OCI-M1 (cell line): ENCODE measurements at regions not wholly inside any gene's neighbourhood (a gene's known extent, or its start where the extent isn't known, plus 50 kb on each side); places are given as distances from the start of the nearest gene placed in this dataset.
"Not testable (repeated sequence)": the region's sequence is repeated elsewhere in the genome, so short reads cannot be mapped to it uniquely, and the experiment has no call there.

Source experiments
- DNase-seq: peaks from one replicate; lab custom pipeline; 2025; lab: John Stamatoyannopoulos, UW

DNA sequence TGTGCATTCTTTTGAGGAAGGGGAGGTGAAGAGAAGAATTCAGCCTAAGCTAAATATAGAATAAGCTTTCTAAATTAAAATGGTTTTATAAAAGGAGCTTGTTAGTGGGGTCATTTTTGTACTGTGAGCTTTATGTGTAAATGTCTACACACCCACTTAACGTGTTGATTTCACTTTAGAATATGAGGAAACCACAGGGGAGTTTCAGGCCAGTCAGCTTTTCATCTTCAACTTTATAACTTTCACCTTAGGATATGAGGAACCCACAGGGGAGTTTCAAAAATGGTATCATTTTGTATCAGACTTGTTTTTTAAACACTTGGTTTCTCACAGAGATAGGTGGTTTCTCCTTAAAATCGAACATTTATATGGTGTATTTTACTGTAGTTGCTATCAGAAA is 120.7 kb upstream of the NIPA1 start:
- not testable (repeated sequence) for DNase-seq

DNA sequence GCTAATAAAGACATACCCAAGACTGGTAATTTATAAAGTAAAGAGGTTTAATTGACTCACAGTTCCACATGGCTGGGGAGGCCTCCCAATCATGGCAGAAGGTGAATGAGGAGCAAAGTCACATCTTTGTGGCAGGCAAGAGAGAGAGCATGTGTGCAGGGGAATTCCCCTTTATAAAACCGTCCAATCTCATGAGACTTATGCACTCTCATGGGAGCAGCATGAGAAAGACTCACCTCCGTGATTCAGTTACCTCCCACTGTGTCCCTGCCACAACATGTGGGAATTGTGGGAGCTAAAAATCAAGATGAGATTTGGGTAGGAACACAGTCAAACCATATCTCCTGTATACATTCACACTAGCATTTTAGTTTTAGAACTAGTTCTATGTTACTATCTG is 101.7 kb upstream of the NIPA1 start:
- not testable (repeated sequence) for DNase-seq

DNA sequence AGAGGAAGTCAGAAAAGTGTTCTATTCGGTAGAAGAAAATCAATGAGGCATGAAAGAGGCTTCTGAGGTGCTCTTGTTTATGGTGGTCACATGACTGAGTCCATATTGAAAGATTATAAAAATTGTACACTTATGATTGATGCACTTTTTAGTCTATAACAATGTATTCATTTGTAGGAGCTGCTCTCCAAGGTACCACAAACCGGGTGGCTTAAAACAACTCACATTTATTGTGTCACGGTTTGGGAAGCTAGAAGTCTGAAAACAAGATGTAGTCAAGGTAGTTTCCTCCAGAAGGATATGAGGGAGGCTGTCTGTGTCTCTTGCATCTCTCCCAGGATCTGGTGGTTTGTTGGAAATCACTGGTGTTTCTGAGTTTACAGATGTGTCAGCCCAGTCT is 86.6 kb upstream of the NIPA1 start:
- not testable (repeated sequence) for DNase-seq

DNA sequence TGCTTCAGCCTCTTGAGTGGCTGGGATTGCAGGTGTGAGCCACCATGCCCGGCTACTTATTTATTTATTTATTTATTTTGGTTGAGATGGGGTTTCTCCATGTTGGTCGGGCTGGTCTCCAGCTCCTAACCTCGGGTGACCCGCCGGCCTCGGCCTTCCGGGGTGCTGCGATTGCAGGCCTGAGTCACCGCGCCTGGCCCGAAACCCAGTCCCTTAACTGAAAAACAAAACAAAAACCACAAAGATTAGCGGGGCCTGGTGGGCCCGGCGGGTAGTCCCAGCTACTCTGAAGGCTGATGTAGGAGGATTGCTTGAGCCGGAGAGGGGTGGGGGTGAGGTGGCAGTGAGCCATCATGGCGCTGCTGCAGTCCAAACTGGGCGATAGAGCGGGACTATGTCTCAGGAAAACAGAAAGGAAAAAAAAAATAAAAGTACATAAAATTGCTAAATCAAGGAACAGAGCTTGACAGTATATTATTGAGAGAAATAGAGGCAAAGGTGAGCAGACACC is 75.6 kb upstream of the NIPA1 start:
- DNase-seq: not testable (repeated sequence)

DNA sequence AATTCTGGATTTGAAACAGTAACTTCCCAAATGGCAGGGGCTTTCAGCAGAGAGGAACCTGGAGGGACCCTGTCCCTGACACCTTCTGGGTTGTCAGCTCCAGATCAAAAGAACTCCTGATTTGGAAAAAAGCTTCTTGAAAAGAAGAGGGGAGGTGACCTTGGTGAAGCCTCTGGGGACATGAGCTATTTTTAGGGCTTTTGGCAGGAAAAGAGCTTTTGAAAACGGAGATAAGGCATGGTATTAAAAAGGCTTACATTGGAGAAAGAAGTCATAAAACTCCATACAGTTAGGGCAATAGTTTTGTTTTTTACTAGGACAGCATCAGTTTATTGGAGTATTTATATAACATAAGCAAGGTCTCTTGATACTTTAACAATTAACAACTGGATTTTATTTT is 72.5 kb upstream of the NIPA1 start:
- not testable (repeated sequence) for DNase-seq

DNA sequence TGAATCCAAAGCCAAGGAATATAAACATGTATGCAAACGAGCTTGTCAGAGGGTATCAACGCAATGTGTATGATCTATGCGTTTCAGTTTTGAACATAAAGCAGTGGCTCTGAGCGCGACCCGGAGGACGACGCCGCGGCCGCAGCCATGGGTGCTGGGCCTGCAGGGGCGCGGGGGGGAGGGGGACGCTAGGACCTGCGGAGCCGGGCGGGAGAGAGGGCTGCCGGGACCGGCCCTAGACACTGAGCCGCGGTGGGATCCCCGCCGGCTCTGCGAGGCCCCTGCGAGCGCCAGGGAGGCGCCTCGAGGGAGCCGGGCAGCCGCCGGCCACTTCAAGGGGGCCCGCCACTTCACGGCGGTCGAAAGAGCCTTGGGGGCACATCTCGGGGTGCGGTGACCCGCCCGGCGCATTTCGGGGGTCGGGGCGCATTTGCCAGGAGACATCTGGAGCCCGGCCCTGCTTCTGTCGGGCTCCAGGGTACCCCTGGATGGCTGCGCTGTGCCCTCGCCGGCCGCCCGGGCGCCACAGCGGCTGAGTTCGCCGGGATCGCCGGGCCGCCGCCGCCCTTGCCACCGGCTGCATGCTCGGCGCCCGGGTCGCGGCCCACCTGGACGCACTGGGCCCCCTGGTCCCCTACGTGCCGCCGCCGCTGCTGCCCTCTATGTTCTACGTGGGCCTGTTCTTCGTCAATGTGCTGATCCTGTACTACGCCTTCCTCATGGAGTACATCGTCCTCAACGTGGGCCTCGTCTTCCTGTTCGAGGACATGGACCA is 71.9 kb upstream of the NIPA1 start:
- not testable (repeated sequence) for DNase-seq

DNA sequence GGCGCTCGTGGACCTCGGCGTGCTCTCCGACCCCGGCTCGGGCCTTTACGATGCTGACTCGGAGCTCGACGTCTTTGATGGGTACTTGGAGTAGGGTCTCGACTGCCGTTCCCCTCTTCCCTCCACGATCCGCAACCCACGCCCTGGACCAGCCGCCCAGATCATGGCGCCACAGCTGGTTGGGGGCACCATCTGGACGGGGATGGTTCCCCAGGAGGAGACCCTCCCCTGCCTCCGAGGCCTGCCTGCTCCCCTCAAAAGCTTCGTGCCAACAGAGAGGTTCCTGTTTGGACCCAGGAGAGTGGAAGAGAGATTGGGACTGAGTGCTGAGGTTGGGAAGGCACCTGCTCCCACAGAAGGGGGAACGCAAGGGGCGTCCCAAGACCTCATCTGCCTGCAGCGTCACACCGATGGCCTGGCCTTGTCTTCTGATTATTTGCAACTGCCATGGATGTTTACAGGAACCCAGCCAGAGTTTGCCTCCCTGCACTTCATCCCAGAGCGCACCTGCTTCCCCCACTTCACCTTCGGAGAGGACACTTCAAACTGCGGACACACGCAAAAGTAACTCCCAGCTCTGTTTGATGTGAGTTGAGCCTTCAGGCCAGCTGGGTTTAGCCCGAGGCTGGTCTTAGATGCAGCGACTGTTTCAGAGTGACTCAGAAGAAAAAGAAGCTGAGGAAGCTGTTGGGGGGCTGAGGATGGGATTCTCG is 71.2 kb upstream of the NIPA1 start:
- DNase-seq: not testable (repeated sequence)

DNA sequence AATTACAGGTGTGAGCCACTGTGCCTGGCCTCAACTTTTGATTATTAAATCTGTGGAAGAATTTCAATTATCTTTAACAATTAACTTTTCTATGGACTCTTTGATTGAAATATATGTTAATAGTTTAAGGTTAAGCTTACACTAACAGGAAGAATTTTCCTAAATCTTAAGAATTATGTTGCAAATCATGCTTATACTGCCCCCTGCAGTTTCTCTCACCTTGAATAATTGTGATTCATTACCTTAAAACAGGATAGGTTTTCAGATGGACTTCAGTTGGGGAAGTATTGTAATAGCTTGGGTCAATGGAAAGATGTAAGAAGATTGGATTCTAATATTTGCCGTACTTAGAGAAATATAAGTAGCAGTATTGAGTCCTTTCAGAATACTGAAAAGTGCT is 66.5 kb upstream of the NIPA1 start:
- DNase-seq: peak; percentile 53

DNA sequence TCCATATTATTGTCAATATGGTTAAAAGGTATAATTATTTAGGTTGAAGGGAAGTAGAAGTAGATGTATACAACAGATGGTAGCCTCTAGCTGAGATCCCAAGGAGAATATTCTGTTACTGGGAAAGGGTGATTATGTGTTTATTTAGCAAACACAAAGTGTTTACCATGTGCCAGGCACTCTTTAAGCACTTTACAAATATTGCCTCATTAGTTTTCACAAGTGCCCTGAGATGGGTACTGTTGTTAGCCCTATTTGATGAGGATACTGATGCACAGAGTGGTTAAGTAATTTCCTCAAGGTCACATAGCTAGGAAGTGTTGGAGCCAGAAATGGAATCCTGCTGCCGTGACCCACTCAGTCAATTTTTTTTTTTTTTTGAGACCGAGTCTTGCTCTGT is 60.3 kb upstream of the NIPA1 start:
- DNase-seq: not testable (repeated sequence)

DNA sequence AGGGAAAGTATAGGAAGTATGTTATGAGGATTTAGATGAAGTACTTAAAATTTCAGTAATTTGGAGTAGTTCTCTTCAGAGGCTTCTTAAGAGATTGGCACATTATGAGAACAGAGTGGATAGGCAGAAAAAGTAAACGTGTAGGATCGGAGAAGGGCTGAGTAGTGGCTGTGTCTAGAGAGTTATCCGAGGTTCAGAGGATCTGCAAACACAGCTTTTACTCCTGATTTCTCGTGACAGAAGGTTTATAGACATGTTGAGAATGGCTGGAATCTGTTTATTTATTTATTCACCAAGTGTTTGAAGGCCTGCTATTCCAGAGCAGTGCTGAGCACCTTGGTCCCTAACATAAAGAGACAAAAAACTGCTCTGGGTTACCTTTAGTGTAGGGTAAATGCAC is 51.4 kb upstream of the NIPA1 start:
- DNase-seq: not testable (repeated sequence)

DNA sequence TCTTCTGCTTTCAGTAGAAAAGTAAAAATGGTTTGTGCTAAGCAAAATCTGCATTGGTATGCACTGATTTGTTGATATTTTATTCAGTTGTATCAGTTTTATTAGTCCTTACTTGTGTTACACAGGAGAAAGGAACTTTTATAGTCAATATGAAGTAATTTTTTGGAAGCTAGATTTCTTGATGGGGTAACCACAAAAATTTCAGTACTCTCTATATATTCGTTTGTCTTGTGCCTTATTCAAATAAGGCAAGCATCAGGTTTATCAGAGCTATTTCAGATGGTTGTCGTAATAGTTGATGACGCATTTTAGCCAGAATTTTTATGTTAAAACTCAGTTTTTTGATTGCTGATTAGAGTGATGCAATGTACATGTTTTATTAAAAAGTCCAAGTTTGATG is 50.7 kb upstream of the NIPA1 start:
- DNase-seq: no peak

DNA sequence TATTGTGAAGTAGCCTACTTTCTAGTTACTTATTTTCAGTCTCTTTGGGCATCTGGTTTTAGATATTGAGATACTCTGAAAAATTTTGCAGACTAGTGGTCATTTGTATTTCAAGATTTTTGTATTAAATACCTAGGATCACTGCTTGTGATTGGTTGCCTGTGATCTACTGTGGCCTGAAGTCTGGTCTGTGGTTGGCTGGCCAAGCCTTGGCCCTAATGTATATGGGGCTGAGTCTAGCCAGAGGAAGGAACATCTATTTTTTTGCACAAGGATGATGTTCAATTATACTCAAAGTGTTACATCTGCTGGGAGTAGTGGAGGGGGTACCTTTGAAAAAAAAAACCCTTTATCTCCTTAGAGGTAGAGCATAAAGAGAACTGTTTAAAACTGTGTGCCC is 50.2 kb upstream of the NIPA1 start:
- not testable (repeated sequence) for DNase-seq
